KMS-11 (cell line): ENCODE measurements at regions not wholly inside any gene's neighbourhood (a gene's known extent, or its start where the extent isn't known, plus 50 kb on each side); places are given as distances from the start of the nearest gene placed in this dataset.

Source experiments
- H2AFZ ChIP-seq: fragments of 200-600 bp; sonication (generic); 2 replicates; pipeline ENCODE4 v1.6.1; 2016; ENCODE audit warnings: antibody characterized with exemption, mixed run types, low read depth
- H3K27ac ChIP-seq: fragments of 200-600 bp; sonication (generic); 2 replicates; pipeline ENCODE4 v1.6.1; 2016; ENCODE audit warnings: mild to moderate bottlenecking, mixed run types
- H3K27me3 ChIP-seq: fragments of 200-600 bp; sonication (generic); 2 replicates; pipeline ENCODE4 v1.6.1; 2017; ENCODE audit warnings: mild to moderate bottlenecking, low read depth, mixed run types, moderate library complexity; ENCODE audit not compliant: insufficient read depth
- H3K36me3 ChIP-seq: fragments of 200-600 bp; sonication (generic); 2 replicates; pipeline ENCODE4 v1.6.1; 2017; ENCODE audit warnings: mild to moderate bottlenecking, mixed run types; ENCODE audit not compliant: insufficient read depth
- H3K4me1 ChIP-seq: fragments of 200-600 bp; sonication (generic); 2 replicates; pipeline ENCODE4 v1.6.1; 2016; ENCODE audit warnings: mild to moderate bottlenecking, low read depth, mixed run types; ENCODE audit not compliant: poor library complexity, severe bottlenecking
- H3K4me2 ChIP-seq: fragments of 200-600 bp; sonication (generic); 2 replicates; pipeline ENCODE4 v1.7.0; 2016; ENCODE audit warnings: mild to moderate bottlenecking, mixed run types
- H3K4me3 ChIP-seq: fragments of 200-600 bp; sonication (generic); IDR thresholded peaks from 2 replicates; pipeline ENCODE4 v1.6.1; 2017; ENCODE audit warnings: low read depth, low read length, mixed read lengths; ENCODE audit not compliant: insufficient read depth
- H3K79me2 ChIP-seq: fragments of 200-600 bp; sonication (generic); 2 replicates; pipeline ENCODE4 v1.6.1; 2016; ENCODE audit warnings: low read depth, mixed run types; ENCODE audit not compliant: insufficient read depth
- H3K9ac ChIP-seq: fragments of 200-600 bp; sonication (generic); 2 replicates; pipeline ENCODE4 v1.6.1; 2016; ENCODE audit warnings: mild to moderate bottlenecking, mixed run types
- H4K20me1 ChIP-seq: fragments of 200-600 bp; sonication (generic); 2 replicates; pipeline ENCODE4 v1.6.1; 2016; ENCODE audit warnings: mild to moderate bottlenecking, mixed run types; ENCODE audit not compliant: insufficient read depth
- TF ChIP-seq, protein P1 (sequence below): fragments of 200-600 bp; sonication (generic); conservative IDR thresholded peaks from 2 replicates; pipeline ENCODE4 v1.6.1; 2017; ENCODE audit warnings: low read depth, mild to moderate bottlenecking, antibody characterized with exemption, low read length, moderate library complexity, mixed read lengths

DNA sequence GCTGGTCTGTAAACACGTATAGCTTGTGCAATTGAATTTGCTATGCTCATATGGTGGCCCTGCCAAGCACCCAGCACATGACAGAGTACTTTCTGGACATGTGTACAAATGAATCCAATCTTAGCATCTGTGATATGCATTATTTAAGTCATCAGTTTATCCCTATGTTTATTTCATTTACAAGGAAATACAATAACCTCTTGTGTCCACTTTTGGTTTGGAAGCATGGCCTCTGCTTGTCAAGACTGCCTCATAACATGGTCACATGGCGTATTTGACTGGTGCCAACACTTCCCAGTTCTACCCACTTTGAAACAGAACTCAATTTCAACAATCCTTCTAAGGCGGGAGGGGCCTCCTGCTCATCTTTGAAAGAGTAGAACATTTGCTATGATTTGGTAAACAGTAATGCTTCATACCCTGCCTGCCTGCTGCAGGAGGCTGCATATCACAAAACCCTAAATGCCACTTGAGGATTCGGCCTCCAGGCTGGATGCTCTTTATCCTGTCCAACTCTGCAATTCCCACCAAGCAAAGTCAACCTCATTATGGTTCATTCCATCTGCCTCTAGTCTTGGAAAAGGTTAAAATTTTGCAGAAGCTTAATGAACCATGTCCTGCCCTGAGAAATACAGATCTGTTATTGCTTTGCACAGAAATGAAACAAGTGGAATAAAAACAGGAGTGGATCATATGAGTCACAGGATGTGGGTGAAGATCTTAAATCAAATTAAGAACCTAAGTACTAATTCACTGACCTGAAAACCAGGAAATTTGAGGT lies 151.3 kb downstream of the CYSLTR2 start:
- Histone ChIP-seq H3K36me3 (no peaks in the 10 kb centered on the region), H3K27ac (no peak overlapping the region), H3K9ac (no peak overlapping the region), H3K4me1 (no peaks in the 10 kb centered on the region), H2AFZ (no peak overlapping the region), H3K4me3 (no peak overlapping the region), H4K20me1 (no peaks in the 10 kb centered on the region), H3K79me2 (no peaks in the 10 kb centered on the region), H3K27me3 (no peaks in the 10 kb centered on the region), H3K4me2 (no peak overlapping the region)
- TF ChIP-seq, protein P1, sequence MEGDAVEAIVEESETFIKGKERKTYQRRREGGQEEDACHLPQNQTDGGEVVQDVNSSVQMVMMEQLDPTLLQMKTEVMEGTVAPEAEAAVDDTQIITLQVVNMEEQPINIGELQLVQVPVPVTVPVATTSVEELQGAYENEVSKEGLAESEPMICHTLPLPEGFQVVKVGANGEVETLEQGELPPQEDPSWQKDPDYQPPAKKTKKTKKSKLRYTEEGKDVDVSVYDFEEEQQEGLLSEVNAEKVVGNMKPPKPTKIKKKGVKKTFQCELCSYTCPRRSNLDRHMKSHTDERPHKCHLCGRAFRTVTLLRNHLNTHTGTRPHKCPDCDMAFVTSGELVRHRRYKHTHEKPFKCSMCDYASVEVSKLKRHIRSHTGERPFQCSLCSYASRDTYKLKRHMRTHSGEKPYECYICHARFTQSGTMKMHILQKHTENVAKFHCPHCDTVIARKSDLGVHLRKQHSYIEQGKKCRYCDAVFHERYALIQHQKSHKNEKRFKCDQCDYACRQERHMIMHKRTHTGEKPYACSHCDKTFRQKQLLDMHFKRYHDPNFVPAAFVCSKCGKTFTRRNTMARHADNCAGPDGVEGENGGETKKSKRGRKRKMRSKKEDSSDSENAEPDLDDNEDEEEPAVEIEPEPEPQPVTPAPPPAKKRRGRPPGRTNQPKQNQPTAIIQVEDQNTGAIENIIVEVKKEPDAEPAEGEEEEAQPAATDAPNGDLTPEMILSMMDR, result no peak

DNA sequence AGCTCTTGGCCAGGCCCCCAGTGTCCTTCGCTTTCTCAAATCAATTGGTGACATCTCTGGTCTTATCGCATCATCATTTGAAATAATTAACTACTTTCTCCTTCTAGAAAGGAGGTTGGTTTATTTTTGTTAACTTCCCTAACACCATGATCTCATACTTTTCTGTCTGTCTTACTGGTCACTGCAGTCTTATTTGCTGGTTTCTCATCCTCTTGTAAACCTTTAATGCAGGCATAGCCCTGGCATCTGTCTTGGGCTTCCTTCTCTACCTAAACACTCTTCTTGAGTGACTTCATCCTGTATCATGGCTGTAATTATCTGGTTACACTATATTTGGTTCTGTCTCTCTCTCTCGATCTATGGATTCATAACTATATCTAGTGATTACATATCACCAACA lies 152.8 kb downstream of the CYSLTR2 start:
- TF ChIP-seq, protein P1, result no peak
- no peak overlapping the region for H3K4me3 ChIP-seq
- no peaks in the 10 kb centered on the region for H3K36me3 ChIP-seq
- H3K4me2 ChIP-seq, result no peak overlapping the region
- H3K4me1 ChIP-seq, result no peaks in the 10 kb centered on the region
- H2AFZ ChIP-seq, result no peak overlapping the region
- no peaks in the 10 kb centered on the region for H4K20me1 ChIP-seq
- H3K27ac ChIP-seq, result no peak overlapping the region
- H3K79me2 ChIP-seq, result no peaks in the 10 kb centered on the region
- H3K27me3 ChIP-seq, result no peaks in the 10 kb centered on the region
- H3K9ac ChIP-seq, result no peak overlapping the region

DNA sequence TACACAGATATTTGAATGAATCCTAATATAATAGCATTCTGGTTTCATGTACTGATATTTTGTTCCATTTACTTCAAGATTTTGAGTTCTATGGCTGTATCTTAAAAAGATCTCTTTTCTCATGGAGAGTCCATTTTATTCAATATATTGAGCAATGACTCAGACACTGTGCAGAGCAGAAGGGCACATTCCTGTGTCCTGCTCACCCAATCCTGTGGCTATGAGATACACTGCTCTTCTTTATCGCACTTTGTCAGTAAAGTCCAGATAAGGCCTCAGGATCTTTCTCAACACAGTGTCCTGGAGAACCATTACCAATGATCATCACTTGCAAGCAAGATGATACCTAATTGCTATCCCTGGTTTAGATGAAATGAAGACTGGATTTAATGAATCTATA lies 155.0 kb downstream of the CYSLTR2 start:
- Histone ChIP-seq H3K4me3 (no peak overlapping the region), H3K79me2 (no peaks in the 10 kb centered on the region), H3K27me3 (no peaks in the 10 kb centered on the region), H3K27ac (no peak overlapping the region), H4K20me1 (no peaks in the 10 kb centered on the region), H3K9ac (no peak overlapping the region), H3K4me2 (no peak overlapping the region), H3K4me1 (no peaks in the 10 kb centered on the region), H2AFZ (no peak overlapping the region), H3K36me3 (no peaks in the 10 kb centered on the region)
- TF ChIP-seq, protein P1, result no peak

DNA sequence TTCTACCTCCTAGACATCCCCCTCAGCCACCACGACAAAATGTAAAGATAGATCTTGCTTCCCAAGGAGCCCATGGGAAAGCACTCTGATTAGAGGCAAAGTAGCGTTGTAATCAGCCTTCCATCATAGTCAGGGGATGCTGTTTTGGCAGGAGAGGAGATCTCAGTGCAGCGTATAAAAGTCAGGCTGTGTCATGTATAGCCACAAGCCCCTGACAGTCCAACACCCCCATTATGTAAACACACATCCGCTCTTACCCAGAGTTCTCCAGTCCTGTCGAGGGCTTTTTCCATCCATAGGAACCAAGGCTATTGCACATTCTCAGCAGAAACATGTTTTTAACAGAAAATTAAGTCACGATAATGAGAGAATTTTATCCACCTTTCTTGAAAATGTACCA lies 156.3 kb downstream of the CYSLTR2 start:
- Histone ChIP-seq H3K4me2 (no peak overlapping the region), H3K27me3 (no peaks in the 10 kb centered on the region), H3K4me3 (no peak overlapping the region), H2AFZ (no peak overlapping the region), H3K27ac (no peak overlapping the region), H4K20me1 (no peaks in the 10 kb centered on the region), H3K9ac (no peak overlapping the region), H3K36me3 (no peaks in the 10 kb centered on the region), H3K79me2 (no peaks in the 10 kb centered on the region), H3K4me1 (no peaks in the 10 kb centered on the region)
- TF ChIP-seq, protein P1, result no peak
